Neural crest cell (in vitro differentiated cells): ENCODE measurements at regions not wholly inside any gene's neighbourhood (a gene's known extent, or its start where the extent isn't known, plus 50 kb on each side); places are given as distances from the start of the nearest gene placed in this dataset.
"Not testable (repeated sequence)": the region's sequence is repeated elsewhere in the genome, so short reads cannot be mapped to it uniquely, and the experiment has no call there.

ENCODE experiments used
- DNase-seq: peaks from one replicate; pipeline ENCODE4 v3.0.0; 2021; ENCODE audit warnings: low read depth, mixed read lengths, low spot score
- H3K27ac Mint-ChIP-seq: one replicate; pipeline ENCODE4 v1.8.0; 2021; ENCODE audit warnings: mild to moderate bottlenecking, mixed read lengths; ENCODE audit not compliant: unreplicated experiment
- H3K27me3 Mint-ChIP-seq: 2 replicates; pipeline ENCODE4 v1.8.0; 2021; ENCODE audit warnings: low read depth, mild to moderate bottlenecking, mixed read lengths
- H3K36me3 Mint-ChIP-seq: 2 replicates; pipeline ENCODE4 v1.8.0; 2021; ENCODE audit warnings: low read depth, mild to moderate bottlenecking, mixed read lengths
- H3K4me1 Mint-ChIP-seq: 2 replicates; pipeline ENCODE4 v1.8.0; 2021; ENCODE audit warnings: mixed read lengths
- H3K4me3 Mint-ChIP-seq: one replicate; pipeline ENCODE4 v1.8.0; 2021; ENCODE audit warnings: mild to moderate bottlenecking, mixed read lengths
- H3K9me3 Mint-ChIP-seq: 2 replicates; pipeline ENCODE4 v1.8.0; 2021; ENCODE audit warnings: mixed read lengths
- CTCF ChIP-seq: fragments of 200-600 bp; sonication (generic); conservative IDR thresholded peaks from 2 replicates; pipeline ENCODE4 v1.5.0; 2021; ENCODE audit warnings: antibody characterized with exemption, mild to moderate bottlenecking

- no peaks in the 10 kb centered on the region for H3K9me3 Mint-ChIP-seq
- no peaks in the 10 kb centered on the region for H3K27me3 Mint-ChIP-seq
- no peak for TF ChIP-seq CTCF
- peaks cover 5% of the 10 kb centered on the region for H3K4me1 Mint-ChIP-seq
- H3K36me3 Mint-ChIP-seq = no peaks in the 10 kb centered on the region
- no peak for DNase-seq
- no peak overlapping the region for H3K27ac Mint-ChIP-seq
- H3K4me3 Mint-ChIP-seq = no peak overlapping the region
These were observed 129.0 kb downstream of the ANAPC4 start for GRCh38 chr4:25506032-25506571.

GRCh38 chr4:25509646-25510045 lies 132.6 kb downstream of the ANAPC4 start:
- no peak for TF ChIP-seq CTCF
- DNase-seq = no peak
- Mint-ChIP-seq H3K4me3 (no peak overlapping the region), H3K36me3 (no peaks in the 10 kb centered on the region), H3K9me3 (no peaks in the 10 kb centered on the region), H3K27me3 (no peaks in the 10 kb centered on the region), H3K27ac (peak overlapping the region; percentile 75), H3K4me1 (peaks cover 8% of the 10 kb centered on the region)

GRCh38 chr4:25511823-25512222 lies 134.8 kb downstream of the ANAPC4 start:
- not testable (repeated sequence) for H3K36me3 Mint-ChIP-seq, H3K4me3 Mint-ChIP-seq, DNase-seq, H3K4me1 Mint-ChIP-seq, H3K27me3 Mint-ChIP-seq, H3K9me3 Mint-ChIP-seq, H3K27ac Mint-ChIP-seq

GRCh38 chr4:25513814-25514213 lies 136.8 kb downstream of the ANAPC4 start:
- H3K4me1 Mint-ChIP-seq = peaks cover 8% of the 10 kb centered on the region
- TF ChIP-seq CTCF = no peak
- no peaks in the 10 kb centered on the region for H3K9me3 Mint-ChIP-seq
- no peaks in the 10 kb centered on the region for H3K36me3 Mint-ChIP-seq
- no peak for DNase-seq
- H3K27me3 Mint-ChIP-seq = peaks cover 2% of the 10 kb centered on the region
- no peak overlapping the region for H3K27ac Mint-ChIP-seq
- H3K4me3 Mint-ChIP-seq = no peak overlapping the region

- H3K27me3 Mint-ChIP-seq = no peaks in the 10 kb centered on the region
- TF ChIP-seq CTCF = no peak
- no peak for DNase-seq
- H3K36me3 Mint-ChIP-seq = no peaks in the 10 kb centered on the region
- H3K9me3 Mint-ChIP-seq = no peaks in the 10 kb centered on the region
- H3K4me3 Mint-ChIP-seq = no peak overlapping the region
- no peak overlapping the region for H3K27ac Mint-ChIP-seq
- H3K4me1 Mint-ChIP-seq = peaks cover 8% of the 10 kb centered on the region
These were observed 132.2 kb upstream of the SLC34A2 start for GRCh38 chr4:25523405-25523804.

- no peak for TF ChIP-seq CTCF
- peaks cover 8% of the 10 kb centered on the region for H3K4me1 Mint-ChIP-seq
- H3K36me3 Mint-ChIP-seq = no peaks in the 10 kb centered on the region
- no peaks in the 10 kb centered on the region for H3K9me3 Mint-ChIP-seq
- peak overlapping the region; percentile 10 for H3K27ac Mint-ChIP-seq
- DNase-seq = no peak
- H3K27me3 Mint-ChIP-seq = no peaks in the 10 kb centered on the region
- H3K4me3 Mint-ChIP-seq = no peak overlapping the region
These were observed 131.0 kb upstream of the SLC34A2 start for GRCh38 chr4:25524663-25525062.
